ENCODE measurements at regions not wholly inside any gene's neighbourhood (a gene's known extent, or its start where the extent isn't known, plus 50 kb on each side); places are given as distances from the start of the nearest gene placed in this dataset.

GRCh38 chr12:124445826-124446225 is 121.6 kb downstream of the NCOR2 start:
- Histone ChIP-seq H3K18ac (ENCODE audit: low read depth, low read length) (no peak overlapping the region), H3K27ac (ENCODE audit: insufficient read depth, low read length) (no peak overlapping the region), H4K5ac (ENCODE audit: low read depth, low read length) (no peak overlapping the region), H3K4me2 (ENCODE audit: low read depth, low read length) (no peak overlapping the region), H4K91ac (ENCODE audit: insufficient read depth, low read depth, low read length) (no peak overlapping the region), H3K9me1 (ENCODE audit: insufficient read depth, low read length) (peaks cover 22% of the 10 kb centered on the region), H3K36me3 (ENCODE audit: control insufficient read depth, insufficient read depth, low read length) (peaks cover 30% of the 10 kb centered on the region; the same call in 1 of the 2 replicates), H2BK15ac (ENCODE audit: low read depth, low read length) (no peak overlapping the region), H2BK20ac (ENCODE audit: low read depth, low read length) (no peak overlapping the region), H2BK5ac (ENCODE audit: low read depth, low read length, poor library complexity, severe bottlenecking) (no peak overlapping the region), H3K79me1 (ENCODE audit: low read depth in 1 of 2, low read length in 2 of 2) (peaks cover 14 to 74% of the 10 kb centered on the region in 2 experiments), H2AFZ (replicated peaks; ENCODE audit: low read length, poor library complexity) (no peak overlapping the region), H3K4me1 (ENCODE audit: control insufficient read depth, insufficient read depth, low read length) (peaks cover 17% of the 10 kb centered on the region), H3K14ac (replicated peaks; ENCODE audit: low read depth, low read length) (no peak overlapping the region), H3K9ac (ENCODE audit: low read depth, low read length) (no peak overlapping the region), H3K56ac (ENCODE audit: extremely low read depth, insufficient read depth, low read length) (no peak overlapping the region), H2BK120ac (ENCODE audit: low read depth, low read length) (no peak overlapping the region), H3K9me3 (ENCODE audit: control insufficient read depth, insufficient read depth, low read length) (no peaks in the 10 kb centered on the region), H3K4me3 (ENCODE audit: insufficient read depth, low read depth, low read length) (no peak overlapping the region), H2AK9ac (replicated peaks; ENCODE audit: low read depth, low read length, poor library complexity) (no peak overlapping the region), H4K8ac (ENCODE audit: low read depth in 2 of 2, low read length in 2 of 2) (no peak overlapping the region), H3K27me3 (ENCODE audit: control insufficient read depth, insufficient read depth, low read length) (no peaks in the 10 kb centered on the region), H3K23ac (ENCODE audit: low read depth, low read length) (no peak overlapping the region), H3K4ac (ENCODE audit: low read depth, low read length) (no peak overlapping the region), H2AK5ac (ENCODE audit: low read depth, low read length) (peak overlapping the region; percentile 7; the same call in 1 of the 2 replicates), H4K20me1 (ENCODE audit: insufficient read depth, low read length) (peaks cover 16% of the 10 kb centered on the region)
- no TSS peak for BruUV-seq (replicated peaks)
- dilution Hi-C loops (cut with HindIII; ENCODE audit: low sequenced_read_pairs, unreplicated experiment) = no loop called here
- POLR2A ChIA-PET (ENCODE audit: unreplicated experiment) = no interaction called here
- in situ Hi-C loops (cut with MboI; ENCODE audit: low sequenced_read_pairs) = no loop called here
- CTCF ChIA-PET = no interaction called here
- DNase-seq = no peak
- intact Hi-C loops (cut with micrococcal nuclease) = no loop called here
- TF ChIP-seq RAD21 (IDR thresholded peaks at IDR 0.05; ENCODE audit: low read length) (no peak), MAFK (IDR thresholded peaks at IDR 0.05; ENCODE audit: low read depth, low read length) (no peak), NFE2L2 (IDR thresholded peaks at IDR 0.05; ENCODE audit: low read depth, low read length) (no peak), USF2 (IDR thresholded peaks at IDR 0.05; ENCODE audit: low read depth, low read length) (no peak), CHD1 (IDR thresholded peaks at IDR 0.05; ENCODE audit: low read depth, low read length) (no peak), BHLHE40 (IDR thresholded peaks at IDR 0.05; ENCODE audit: low read depth, low read length) (no peak), POLR2A (IDR thresholded peaks at IDR 0.05; ENCODE audit: low read depth, low read length) (no peak), RCOR1 (IDR thresholded peaks at IDR 0.05; ENCODE audit: insufficient replicate concordance, low read length) (no peak), RFX5 (IDR thresholded peaks at IDR 0.05; ENCODE audit: low read depth, low read length) (no peak), CEBPB (IDR thresholded peaks at IDR 0.05; ENCODE audit: low read depth, low read length) (no peak), MXI1 (IDR thresholded peaks at IDR 0.05; ENCODE audit: borderline replicate concordance, low read depth, low read length) (no peak)
- no peak for ATAC-seq (ENCODE audit: low read depth)
- 95% methylated on average over 5 of the region's 8 CpGs; no CpG with 5 or more reads in 1 of the 2 experiments for WGBS, 2 experiments (ENCODE audit: extremely low coverage in 2 of 2, insufficient read length in 1 of 2)

Measured in IMR-90 (cell line).